IPS-NIHi7 (cell line): ENCODE measurements at regions not wholly inside any gene's neighbourhood (a gene's known extent, or its start where the extent isn't known, plus 50 kb on each side); places are given as distances from the start of the nearest gene placed in this dataset.
"Not testable (repeated sequence)": the region's sequence is repeated elsewhere in the genome, so short reads cannot be mapped to it uniquely, and the experiment has no call there.

ENCODE experiments used
- DNase-seq: peaks from one replicate; pipeline ENCODE4 v3.0.0; 2012; ENCODE audit warnings: mixed read lengths; ENCODE audit errors: extremely low spot score

- not testable (repeated sequence) for DNase-seq
These were observed 187.9 kb upstream of the TOM1L1 start for GRCh38 chr17:54712798-54713197.

DNA sequence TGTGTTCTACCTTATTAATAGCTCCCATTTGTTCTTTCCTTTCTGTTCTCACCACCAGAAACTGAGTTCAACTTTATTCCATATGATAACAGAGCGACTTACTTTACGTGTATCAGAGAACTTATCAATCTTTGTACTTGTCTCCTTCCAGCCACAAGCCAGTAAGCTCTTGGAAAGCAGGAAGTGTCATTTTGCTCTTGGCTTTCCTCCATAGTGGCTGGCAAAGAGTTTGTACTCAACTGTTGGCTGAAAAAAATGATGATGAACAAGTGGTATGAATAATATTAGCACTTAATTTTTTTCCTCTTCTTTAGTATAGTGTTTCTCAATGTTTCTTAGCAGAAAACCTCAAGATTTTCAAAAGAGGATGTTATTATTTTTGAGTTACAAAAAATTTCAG, 182.4 kb upstream of the TOM1L1 start:
- no peak for DNase-seq

GRCh38 chr17:54727624-54728023, 173.0 kb upstream of the TOM1L1 start:
- no peak for DNase-seq

GRCh38 chr17:54736573-54736972, 164.1 kb upstream of the TOM1L1 start:
- DNase-seq, result no peak

- no peak for DNase-seq
These were observed 162.2 kb upstream of the TOM1L1 start for GRCh38 chr17:54738496-54738895.

DNA sequence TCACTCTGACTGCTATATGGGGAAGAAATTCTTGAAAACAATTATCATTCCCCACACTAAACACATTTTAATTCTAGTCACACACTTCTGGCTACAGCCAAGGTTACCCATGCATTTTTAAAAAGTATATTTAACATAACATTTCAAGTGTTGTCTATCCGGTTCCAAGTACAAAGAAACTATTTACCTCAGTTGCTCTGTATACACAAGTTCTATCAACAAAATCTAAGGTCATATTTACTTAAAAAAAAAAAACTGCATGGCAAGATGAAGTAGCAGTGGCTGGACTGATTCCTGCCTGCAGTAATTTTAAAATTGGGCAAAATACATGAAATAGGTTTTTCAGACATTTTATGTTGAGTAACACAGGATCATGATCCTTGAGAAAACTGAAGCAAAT, 155.9 kb upstream of the TOM1L1 start:
- no peak for DNase-seq

DNA sequence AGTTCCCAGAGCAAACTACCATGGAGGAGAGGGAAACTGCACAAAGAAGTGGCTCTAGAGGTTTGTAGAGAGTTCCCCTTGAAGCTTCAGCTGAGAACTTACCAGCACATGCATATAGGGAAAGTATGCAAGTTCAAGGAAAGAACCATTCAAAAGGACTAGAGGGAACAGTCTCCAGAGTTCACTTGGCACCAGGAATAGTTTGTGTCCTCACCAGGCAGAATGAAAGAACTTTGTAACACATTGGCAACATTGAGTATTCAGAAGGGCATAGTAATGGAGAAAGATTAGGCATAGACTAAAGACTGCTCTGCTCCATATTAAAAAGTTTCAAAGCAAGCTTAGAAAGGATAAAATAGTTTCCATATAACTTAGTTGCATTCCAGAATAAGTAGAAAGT, 155.4 kb upstream of the TOM1L1 start:
- DNase-seq, result no peak

DNA sequence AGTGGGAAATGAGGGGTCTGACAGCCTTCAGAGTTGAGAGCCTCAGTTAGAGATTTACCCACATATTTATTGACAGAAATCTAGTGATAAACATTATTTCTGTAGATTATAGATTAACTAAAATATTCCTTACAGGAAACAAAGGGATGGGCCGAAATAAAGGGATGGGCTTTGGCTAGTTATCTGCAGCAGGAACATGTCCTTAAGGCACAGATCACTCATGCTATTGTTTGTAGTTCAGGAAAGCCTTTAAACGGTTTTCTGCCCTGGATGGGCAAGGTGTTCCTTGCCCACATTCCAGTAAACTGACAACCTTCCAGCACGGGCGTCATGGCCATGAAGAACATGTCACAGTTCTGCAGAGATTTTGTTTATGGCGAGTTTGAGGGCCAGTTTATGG, 154.8 kb upstream of the TOM1L1 start:
- no peak for DNase-seq

- DNase-seq, result peak; percentile 13
These were observed 151.5 kb upstream of the TOM1L1 start for GRCh38 chr17:54749157-54749556.

DNA sequence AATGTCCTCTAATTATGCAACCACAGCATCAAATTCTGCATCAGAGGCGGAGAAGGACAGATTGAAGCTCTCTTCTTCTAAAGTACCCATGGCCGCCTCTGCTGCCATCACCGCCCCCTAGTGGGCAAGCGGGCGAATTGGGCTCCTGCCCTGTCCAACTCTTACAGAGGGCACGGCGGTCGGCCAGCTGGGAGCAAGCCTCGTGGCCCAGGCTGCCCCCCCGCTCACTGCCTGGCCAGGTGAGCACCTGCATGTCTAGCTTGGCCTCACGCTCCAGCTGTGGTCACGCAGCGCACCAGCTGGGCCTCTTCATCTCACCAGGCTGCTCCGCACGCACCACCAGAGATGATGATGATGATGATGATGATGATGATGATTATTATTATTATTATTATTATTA, 146.1 kb upstream of the TOM1L1 start:
- DNase-seq, result peak; percentile 66

GRCh38 chr17:54760836-54761235, 139.8 kb upstream of the TOM1L1 start:
- DNase-seq, result no peak

DNA sequence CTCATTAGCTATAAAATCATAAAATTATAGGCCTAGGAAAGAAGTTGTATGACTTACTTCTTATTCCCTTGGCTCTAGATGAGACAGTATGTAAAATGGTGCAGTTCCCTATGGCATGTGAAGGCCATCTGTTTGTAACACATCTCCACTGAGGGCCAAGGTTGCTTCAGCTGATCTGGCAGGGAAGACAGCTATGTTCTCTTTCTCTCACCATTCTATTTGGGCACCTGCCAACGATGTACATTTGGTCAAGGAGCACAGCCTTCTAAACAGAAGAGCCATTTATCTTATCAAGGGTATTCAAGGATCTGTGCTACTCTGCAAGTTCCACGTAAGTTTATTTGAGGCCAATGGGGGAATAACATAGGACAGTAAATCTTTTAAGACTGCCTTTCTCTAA, 129.8 kb upstream of the TOM1L1 start:
- DNase-seq, result no peak

DNA sequence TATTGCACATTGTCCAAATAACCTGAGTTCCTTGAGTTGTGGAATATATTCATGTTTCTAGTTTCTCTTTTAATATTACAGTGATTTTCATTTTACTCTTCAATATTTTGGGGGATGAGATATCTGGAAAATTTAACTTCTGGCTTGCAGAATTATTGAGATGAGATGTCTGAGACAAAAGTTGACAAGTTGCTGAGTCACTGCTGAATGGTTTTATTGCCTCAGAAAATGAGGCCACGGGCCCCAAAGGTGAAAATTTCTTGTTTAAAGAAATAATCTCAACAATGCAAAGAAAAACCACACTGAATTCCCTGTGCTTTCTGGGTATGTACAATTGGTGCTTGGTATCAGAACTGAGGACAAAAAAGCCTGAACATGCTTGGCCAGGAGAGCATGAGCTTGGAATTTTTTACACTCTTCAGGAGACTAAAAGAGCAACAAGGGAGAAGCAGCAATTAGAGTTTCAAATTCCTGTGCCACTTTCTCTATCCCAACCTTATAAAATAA, 129.2 kb upstream of the TOM1L1 start:
- no peak for DNase-seq

DNA sequence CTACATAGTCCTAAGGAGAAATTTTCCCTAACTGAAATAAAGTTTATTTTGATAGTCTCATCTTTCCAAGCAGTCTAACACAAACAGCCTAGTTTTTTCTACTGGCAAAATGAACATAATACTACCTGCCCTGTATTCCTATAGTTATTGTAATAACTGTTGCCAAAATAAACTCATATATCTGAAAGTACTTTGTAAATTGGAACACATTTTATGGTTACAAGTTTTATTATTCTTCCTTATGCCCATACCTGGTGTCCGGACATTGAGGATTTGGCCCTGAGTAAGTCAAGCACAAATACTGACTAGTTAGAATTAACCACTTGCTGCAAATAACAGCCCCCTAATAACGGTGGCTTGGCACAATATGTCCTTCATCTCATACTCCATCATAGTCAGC, 120.4 kb upstream of the TOM1L1 start:
- no peak for DNase-seq

DNA sequence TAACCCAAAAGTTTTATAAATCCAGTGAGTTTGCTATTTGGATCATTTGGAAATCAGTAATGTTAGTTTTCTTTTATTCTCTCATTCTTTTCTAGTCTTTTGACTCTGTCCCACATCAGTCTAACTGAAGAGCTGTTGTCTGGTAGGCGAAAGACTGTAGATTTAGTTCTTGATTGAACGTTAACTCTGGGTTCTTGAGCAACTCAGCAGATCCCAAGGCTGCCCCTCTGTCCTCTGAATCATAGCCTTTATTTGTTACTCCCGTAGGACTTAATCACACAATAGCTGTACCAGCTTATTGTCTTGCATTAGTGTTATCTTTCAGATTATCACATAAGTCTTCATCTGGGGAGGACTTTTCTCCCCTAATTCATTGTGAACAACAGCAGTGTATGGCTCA, 119.3 kb upstream of the TOM1L1 start:
- DNase-seq, result no peak

DNA sequence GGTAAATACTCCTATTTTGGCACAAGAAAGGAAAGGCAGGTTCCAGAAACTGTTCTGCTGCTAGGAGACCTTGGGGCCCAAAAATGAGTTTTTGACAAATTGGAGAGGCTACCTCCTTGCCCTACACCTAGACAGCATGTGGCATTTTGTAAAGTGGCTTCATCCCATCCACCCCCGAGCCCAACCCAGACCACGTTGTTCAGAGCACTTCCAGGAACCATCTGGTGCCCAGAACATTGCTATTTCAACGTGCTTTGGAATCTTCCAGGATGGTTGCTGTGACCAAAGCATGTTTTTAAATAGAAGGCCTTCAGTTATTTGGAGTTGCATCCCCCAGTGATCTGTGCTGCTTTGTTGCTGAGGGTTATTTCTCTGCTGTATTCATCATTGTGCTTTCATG, 116.3 kb upstream of the TOM1L1 start:
- no peak for DNase-seq

DNA sequence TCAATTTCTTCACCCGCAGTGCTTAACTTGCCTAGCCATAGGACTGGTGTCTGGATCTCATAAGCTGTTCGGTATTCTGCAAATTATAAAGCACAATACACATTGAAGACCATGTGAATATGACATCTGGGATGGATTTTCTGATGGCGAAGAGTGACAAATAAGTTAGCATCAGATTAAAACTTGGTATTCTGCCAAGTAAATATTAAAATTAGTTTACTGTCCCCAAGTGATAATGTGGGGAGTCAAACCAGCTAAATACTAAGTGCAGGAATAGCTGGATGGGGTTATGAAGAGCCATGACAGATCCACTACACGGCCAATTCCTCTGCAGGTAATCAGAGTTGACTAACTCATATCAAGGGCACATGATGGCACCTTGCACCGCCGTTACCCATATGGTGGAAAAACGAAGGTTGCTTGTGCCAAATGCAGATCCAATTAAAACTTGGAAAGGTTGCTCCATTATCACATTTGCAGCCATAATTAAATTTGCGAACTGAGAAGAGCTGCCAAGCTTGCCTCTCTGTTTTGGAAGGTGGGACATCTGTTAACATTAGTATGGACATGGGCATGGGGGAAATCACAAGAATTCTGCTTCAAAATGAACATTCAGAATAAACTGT, 114.9 kb upstream of the TOM1L1 start:
- DNase-seq, result no peak

GRCh38 chr17:54789101-54789880, 111.4 kb upstream of the TOM1L1 start:
- DNase-seq, result no peak

DNA sequence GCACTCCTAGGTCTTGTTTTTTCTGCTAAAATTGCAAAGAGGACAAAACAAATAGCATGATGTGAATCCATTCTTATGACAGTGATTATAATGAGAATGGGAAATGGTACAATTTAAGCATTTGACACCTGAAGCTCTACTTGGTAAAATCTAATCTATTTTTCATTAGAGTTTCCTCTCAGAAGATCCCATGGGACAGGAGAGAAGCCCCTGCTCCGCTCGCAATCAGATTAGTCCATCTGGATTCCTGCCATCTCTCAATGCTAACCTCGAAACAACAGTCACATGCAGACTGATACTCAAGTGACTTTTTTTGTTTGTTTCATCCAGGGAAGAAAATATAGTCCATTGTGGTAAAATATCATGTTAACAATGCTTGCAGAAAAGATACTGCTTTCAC, 107.4 kb upstream of the TOM1L1 start:
- DNase-seq, result no peak

DNA sequence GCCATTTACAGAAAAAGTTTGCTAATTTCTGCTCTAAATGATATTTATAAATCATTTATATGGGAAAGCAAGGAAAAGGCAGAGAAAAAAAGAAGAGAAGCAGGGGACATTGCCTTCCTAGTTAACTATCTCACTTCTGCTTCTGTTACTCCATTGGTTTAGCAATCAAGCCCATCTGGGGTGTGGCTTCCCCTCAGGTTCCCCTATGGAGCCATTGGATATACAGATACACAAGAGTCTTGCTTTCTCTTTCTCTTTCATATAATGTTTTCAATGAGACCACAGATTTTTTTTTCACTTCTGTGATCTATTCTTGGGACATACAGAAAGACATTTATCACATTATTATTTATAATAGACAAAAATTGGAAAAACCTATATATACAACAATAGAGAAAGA, 105.6 kb upstream of the TOM1L1 start:
- no peak for DNase-seq

GRCh38 chr17:54807331-54807730, 93.3 kb upstream of the TOM1L1 start:
- DNase-seq, result no peak

GRCh38 chr17:54813896-54814295, 86.8 kb upstream of the TOM1L1 start:
- no peak for DNase-seq

DNA sequence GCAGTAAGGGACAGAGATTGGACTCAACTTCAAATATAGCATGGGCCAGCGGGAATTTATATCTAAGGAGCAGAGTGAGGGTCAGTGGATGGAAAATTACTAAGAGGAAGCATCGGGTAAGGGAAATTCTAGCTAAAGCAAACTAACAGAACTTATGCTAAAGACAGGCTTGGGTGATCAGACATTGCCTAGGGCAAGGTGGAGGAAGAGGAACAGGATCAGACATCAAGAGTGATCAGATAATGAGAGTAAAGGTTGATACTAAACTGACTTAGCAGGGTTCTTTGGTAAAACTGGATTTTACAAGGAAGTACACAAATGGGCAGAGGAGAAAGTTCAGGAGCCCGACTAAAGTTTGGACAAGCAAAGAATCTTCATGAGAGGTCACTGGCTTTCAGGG, 86.3 kb upstream of the TOM1L1 start:
- DNase-seq, result no peak

GRCh38 chr17:54834086-54834485, 66.6 kb upstream of the TOM1L1 start:
- DNase-seq, result no peak
